ENCODE measurements at regions not wholly inside any gene's neighbourhood (a gene's known extent, or its start where the extent isn't known, plus 50 kb on each side); places are given as distances from the start of the nearest gene placed in this dataset.
"Not testable (repeated sequence)": the region's sequence is repeated elsewhere in the genome, so short reads cannot be mapped to it uniquely, and the experiment has no call there.

DNA sequence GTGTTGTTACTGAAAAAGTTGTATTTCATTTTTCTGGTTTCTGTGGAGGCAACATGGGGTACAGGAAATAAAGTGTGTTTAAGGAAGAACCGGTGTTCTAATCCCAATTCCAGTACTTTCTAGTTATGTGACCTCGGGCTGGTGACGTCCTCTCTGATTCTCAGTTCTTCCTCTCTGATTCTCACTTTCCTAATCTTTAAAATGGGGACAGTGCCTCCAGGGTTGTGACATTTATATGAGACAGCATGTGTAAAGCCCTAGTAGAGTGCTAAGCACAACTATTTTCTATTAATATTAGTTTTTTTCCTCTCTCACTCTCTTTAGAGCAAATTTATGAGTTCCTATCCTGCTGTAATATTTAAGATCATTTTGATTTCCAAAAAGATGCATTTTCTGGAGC is 50.9 kb upstream of the PTPDC1 start:
- DNase-seq (ENCODE audit: low read depth), result no peak

DNA sequence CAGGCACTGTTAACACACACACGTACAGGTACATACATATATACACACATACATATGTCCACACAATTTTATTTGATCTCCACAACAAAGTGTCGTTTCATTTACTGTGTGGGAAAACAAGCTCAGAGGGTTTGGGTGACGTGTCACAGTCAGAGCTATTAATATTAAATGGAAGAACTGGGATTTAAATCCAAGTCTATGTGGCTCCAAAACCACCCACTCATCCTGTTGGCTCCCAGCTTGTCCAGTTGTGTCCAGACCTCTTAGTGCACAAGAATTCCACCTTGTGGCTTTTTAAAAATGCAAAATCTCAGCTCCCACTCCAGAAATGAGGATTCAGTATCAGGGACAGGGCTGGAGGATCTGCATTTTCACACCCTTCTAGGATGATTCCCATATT is 52.3 kb upstream of the PTPDC1 start:
- DNase-seq (ENCODE audit: low read depth), result no peak

DNA sequence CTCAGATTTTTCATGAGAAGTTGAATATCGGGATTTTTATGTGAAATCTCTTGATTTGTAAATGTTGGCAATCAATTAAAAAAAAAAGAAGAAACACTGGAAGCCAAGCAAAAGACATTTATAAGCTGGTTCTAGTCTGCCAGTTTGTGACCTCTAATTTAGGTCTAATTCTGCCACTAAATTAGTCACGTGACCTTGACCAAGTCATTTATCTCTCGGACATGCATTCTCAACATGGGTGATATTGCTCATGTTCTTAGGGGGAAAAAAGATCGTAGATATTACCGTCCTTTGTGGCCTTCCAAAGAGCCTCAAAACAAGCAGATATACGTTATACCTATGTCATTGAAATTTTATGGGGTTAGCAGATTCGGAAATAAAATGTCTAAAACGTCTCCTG is 52.9 kb upstream of the PTPDC1 start:
- no peak for DNase-seq (ENCODE audit: low read depth)

DNA sequence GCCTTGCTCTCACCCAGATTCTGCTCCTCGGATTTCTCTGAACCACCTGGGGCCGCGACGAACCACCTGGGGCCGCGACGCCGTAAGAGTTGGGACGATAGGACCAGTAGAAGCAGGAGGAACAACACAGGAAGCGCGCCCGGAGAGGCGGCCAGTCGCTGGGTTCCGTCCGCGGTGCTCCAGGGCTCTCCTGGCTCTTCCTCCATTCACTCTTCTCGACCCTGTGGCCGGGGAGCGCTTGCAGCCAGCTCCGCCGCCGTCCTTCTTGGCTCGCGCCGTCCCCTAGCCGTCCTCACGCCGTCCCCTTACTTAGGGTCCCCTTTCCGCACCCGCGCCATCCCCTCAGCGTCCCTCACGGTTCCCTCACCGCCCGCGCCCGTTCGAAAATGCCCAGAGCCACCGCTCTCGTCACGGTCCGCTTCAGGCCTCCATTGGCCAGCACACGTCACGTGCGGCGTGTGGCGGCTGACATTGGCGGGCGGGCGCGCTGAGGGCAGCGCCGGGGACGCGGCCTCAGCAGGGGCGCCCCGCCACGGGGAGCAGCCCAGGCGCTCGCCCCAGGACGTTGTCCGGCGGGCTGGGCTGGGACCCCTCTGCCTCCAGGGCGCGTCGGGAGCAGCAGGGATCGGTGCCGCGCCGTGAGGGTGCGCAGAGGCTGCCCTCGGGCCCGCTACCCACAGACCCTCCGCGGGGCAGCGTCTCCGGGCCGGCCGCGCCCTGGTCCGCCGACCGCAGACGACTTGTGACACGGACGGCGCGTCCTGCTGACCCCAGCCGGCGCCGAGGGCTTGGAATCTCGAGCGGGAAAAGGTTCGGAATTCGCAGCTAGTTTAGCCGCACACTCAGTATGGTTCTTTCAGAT is 53.7 kb upstream of the PTPDC1 start:
- DNase-seq (ENCODE audit: low read depth), result peak; percentile 40

DNA sequence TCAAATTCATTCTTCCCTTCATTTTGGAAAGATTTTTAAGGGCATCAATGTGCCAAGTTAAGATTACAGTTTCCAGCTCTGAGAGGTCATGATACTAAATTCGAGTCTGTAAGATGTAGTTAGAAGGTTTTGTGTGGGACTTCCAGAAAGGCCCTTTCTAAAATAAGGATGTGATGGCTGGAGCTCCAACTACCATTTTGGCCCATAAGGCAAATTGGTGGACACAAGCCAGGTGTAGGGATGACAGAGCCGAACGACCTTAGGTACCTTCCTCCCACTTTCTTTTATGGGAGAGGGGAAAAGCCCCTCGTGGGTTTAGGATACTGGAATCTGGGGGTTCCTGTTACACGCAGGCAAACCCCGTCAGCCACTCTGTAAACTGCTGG is 54.3 kb upstream of the PTPDC1 start:
- no peak for DNase-seq (ENCODE audit: low read depth)

DNA sequence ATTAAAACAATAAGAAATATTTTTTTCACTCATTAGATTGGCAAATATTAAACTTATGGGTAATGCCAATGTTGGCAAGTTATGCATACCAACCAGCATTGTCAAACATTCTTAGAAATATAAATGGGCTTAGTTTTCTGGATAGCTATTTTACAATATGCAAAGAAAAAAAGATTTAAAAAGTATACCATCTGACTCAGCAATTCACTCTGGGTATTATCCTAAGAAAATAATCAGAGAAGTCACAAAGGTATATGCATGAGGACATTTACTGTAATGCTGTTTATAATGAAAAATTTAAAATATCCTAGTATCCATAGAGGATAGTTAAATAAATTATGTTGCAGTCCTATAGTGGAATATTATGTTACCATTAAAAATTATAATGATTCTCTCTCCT is 57.4 kb upstream of the PTPDC1 start:
- no peak for DNase-seq (ENCODE audit: low read depth)

DNA sequence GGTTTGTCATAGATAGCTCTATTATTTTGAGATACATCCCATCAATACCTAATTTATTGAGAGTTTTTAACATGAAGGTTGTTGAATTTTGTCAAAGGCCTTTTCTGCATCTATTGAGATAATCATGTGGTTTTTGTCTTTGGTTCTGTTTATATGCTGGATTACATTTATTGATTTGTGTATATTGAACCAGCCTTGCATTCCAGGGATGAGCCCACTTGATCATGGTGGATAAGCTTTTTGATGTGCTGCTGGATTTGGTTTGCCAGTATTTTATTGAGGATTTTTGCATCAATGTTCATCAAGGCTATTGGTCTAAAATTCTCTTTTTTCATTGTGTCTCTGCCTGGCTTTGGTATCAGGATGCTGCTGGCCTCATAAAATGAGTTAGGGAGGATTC is 61.8 kb upstream of the PTPDC1 start:
- DNase-seq (ENCODE audit: low read depth), result not testable (repeated sequence)

DNA sequence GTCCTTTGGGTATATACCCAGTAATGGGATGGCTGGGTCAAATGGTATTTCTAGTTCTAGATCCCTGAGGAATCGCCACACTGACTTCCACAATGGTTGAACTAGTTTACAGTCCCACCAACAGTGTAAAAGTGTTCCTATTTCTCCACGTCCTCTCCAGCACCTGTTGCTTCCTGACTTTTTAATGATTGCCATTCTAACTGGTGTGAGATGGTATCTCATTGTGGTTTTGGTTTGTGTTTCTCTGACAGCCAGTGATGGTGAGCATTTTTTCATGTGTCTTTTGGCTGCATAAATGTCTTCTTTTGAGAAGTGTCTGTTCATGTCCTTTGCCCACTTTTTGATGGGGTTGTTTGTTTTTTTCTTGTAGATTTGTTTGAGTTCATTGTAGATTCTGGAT is 63.4 kb upstream of the PTPDC1 start:
- not testable (repeated sequence) for DNase-seq (ENCODE audit: low read depth)

DNA sequence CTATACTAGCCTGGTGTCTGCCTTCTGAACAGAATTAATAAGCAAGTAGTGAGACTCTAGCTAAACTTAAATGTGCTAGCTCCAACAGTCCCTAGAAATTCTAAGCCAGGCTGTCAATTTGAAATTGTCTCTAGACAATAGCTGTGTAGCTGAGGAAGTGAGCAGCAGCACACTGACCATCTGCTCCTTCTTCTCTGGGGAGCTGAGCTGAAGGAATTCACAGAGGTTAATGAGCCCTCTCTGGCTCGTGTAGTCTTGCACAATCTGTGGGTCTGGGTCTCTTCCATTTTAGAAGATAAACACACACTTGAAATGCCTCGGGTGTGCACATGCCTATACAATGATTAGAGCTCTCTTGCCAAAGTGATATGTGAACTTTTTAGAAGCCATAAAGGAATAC is 63.5 kb upstream of the BARX1 start:
- DNase-seq (ENCODE audit: low read depth), result no peak

DNA sequence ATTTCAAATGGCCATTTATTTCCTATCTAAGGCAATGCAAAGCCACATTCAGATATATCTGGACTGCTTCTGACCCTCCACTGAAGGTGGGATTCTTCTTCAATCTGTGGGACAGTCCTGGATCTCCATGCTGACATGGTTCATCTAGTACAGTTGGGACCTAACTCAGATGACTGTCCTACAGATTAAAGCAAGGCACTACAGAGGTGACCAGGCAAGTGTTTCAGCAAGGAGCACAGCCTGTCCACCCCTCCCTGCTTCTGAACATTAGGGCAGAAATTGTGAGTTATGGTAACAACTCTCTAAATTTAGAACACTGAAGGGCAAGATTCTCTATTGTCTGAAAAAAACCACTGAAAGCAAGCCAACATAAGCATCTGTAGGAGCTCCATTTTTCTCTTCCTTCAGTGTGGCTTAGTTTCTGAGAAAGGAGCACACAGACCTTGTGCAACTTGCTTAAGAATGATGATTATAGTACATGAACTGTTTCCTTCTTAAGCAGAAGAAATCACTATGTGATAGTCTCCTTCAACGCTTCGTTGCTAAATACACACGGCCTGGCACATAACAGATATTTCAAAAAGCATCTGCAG is 62.9 kb upstream of the BARX1 start:
- DNase-seq (ENCODE audit: low read depth), result no peak

DNA sequence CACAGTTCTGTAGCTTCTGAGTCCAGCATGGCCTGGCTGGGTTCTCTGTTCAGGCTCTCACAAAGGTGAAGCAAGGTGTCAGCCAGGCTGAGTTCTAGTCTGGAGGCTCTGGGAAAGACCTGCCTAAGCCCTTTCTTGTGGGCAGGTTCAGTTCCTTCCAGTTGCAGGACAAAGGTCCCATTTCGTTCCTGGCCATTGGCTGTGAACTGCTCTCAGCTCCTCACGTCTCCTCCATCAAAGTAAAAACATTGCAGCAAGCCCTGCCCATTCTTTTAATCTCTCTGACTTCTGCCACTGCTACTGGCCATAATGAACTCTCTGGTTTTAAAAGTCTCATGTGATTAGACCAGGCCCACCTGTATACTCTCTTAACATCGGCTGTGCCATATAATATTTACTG is 61.6 kb upstream of the BARX1 start:
- no peak for DNase-seq (ENCODE audit: low read depth)

DNA sequence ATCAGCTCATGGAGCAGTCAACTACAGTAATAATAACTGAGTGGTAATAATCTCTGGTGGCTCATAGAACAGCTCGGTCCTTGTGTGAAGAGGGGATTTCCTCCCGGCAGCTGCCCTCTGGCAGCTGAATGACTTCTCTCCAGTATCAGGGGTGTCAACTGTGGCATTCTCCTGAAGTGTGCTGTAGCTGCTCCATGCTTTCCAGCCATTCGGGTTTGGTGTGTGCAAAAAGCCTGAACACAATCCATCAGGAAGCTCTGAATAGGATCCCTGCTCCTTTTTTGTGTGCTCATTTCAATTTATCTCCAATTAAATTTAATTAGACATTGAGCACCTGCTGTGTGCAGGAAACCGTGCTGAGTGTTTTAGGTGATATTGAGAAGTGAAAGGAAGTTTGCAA is 59.8 kb upstream of the BARX1 start:
- DNase-seq (ENCODE audit: low read depth), result no peak

DNA sequence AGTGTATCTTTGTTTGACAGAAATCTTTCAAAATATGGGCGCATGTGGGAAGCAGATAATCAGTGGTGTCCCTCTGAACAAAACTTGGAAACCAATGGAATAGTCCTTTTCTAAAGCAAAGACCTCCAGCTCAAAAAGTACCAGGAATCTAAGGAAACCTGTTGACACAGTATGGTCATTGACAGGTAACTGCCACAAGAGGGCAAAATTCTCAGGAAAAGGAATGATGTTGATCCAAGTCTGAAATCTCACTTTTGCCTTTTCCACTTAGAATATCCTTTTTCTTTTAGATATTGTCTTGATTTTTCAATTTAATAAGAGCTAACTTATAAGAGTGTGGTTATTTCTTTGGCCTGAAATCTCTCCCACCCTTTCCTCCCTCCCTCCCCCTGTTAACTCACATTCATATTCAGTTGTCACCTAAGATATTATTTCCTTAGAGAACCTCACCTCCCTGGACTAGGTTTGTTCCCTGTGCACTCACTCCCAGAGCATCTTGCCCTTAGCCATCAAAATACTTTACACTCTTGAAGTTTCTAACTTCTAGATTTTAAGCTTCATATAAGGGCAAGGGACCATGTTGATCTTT is 59.0 kb upstream of the BARX1 start:
- no peak for DNase-seq (ENCODE audit: low read depth)

DNA sequence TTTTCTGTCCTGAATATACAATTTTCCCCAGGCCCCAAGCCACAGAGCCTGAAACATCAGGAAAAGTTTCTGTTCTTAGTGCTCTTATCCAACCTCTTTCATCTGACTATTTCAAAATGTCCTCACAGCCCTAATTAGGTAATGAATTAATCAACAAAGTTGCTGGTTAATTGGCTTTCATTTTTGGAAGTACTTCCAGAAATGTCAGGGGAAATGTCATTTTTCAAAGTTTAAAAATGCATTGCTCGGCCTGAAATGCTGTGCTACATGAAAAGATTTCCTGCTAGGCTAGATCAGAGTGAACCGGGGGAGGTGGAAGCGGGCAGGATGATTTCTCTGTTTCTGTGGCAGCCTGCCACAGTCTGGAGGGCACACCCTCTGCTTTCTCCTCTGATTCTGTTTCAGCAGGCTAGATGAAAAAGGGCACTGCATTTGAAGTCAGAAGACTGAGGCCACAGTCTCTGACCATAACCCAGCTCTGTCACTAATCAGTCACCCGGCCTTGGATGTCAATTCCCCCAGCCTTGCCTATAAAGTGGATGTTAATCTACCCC is 55.9 kb upstream of the BARX1 start:
- no peak for DNase-seq (ENCODE audit: low read depth)

DNA sequence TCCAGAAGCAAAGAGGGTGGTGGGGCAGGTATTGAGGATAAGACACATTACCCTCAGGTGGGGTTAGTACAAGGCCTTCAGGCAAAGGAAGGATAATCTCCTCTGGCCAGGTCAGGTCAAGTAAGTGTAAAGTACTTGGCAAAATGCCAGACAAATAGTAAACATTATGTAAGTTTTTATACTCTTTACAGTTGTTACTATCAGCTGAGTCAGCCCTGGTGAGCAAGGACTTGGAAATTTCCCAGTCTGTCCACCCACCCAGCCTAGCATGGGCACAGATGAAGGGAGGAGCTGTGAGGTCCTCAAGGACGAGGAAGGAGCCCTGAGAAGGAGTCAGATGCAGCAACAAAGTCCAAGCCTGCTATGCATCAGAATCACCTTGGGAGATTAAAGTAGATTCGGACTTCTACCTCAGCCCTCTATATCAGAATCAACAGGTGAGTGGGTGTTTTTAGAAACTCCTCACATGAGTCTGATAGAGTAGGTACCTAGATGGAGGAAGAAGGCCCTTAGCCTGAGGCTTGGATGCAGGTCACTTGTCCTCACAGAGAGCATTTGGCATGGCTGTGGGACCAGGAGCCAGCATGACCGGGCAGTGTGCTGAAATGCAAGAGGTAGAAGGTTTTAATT is 50.2 kb upstream of the BARX1 start:
- no peak for DNase-seq (ENCODE audit: low read depth)
